ENCODE measurements at regions not wholly inside any gene's neighbourhood (a gene's known extent, or its start where the extent isn't known, plus 50 kb on each side); places are given as distances from the start of the nearest gene placed in this dataset.

GRCh38 chr4:13276357-13276756 lies 207.8 kb downstream of the RAB28 start:
- TF ChIP-seq CTCF (IDR thresholded peaks at IDR 0.05; ENCODE audit: insufficient read depth, missing control alignments) = no peak
- no peak for FAIRE-seq

GRCh38 chr4:13268703-13269102 lies 215.4 kb downstream of the RAB28 start:
- DNase-seq (ENCODE audit: insufficient read length, low spot score) (no peak), FAIRE-seq (no peak)
- no peak for TF ChIP-seq CTCF (IDR thresholded peaks at IDR 0.05; ENCODE audit: insufficient read depth, missing control alignments)

More at GRCh38 chr4:13276357-13276756, 207.8 kb downstream of the RAB28 start:
- no peak for DNase-seq (ENCODE audit: insufficient read length, low spot score)

GRCh38 chr4:13268165-13268564 lies 216.0 kb downstream of the RAB28 start:
- DNase-seq (ENCODE audit: insufficient read length, low spot score) (no peak), FAIRE-seq (no peak)
- no peak for TF ChIP-seq CTCF (IDR thresholded peaks at IDR 0.05; ENCODE audit: insufficient read depth, missing control alignments)

GRCh38 chr4:13267091-13267490 lies 217.0 kb downstream of the RAB28 start:
- no peak for TF ChIP-seq CTCF (IDR thresholded peaks at IDR 0.05; ENCODE audit: insufficient read depth, missing control alignments)
- FAIRE-seq (no peak), DNase-seq (ENCODE audit: insufficient read length, low spot score) (no peak)

- no peak for TF ChIP-seq CTCF (IDR thresholded peaks at IDR 0.05; ENCODE audit: insufficient read depth, missing control alignments)
- DNase-seq (ENCODE audit: insufficient read length, low spot score) = no peak
- no peak for FAIRE-seq
Observed at GRCh38 chr4:13266687-13267086, 217.5 kb downstream of the RAB28 start.

- TF ChIP-seq CTCF (IDR thresholded peaks at IDR 0.05; ENCODE audit: insufficient read depth, missing control alignments) = no peak
- no peak for DNase-seq (ENCODE audit: insufficient read length, low spot score)
- no peak for FAIRE-seq
Observed at GRCh38 chr4:13263967-13264525, 220.1 kb downstream of the RAB28 start.

GRCh38 chr4:13262816-13263215 lies 221.3 kb downstream of the RAB28 start:
- DNase-seq (ENCODE audit: insufficient read length, low spot score) (no peak), FAIRE-seq (no peak)
- TF ChIP-seq CTCF (IDR thresholded peaks at IDR 0.05; ENCODE audit: insufficient read depth, missing control alignments) = no peak

Data from D721Med (cell line).